Occipital lobe (tissue), 1 donor: ENCODE measurements at regions not wholly inside any gene's neighbourhood (a gene's known extent, or its start where the extent isn't known, plus 50 kb on each side); places are given as distances from the start of the nearest gene placed in this dataset.

ENCODE experiments used
- DNase-seq: peaks from one replicate; lab custom pipeline; 2025; lab: John Stamatoyannopoulos, UW

GRCh38 chr4:156177941-156178340, 224.3 kb upstream of the CTSO start:
- DNase-seq = no peak

GRCh38 chr4:156176896-156177295, 223.2 kb upstream of the CTSO start:
- no peak for DNase-seq

GRCh38 chr4:156173937-156174336, 220.3 kb upstream of the CTSO start:
- DNase-seq = no peak

- DNase-seq = no peak
Observed at GRCh38 chr4:156173486-156173885, 219.8 kb upstream of the CTSO start.

GRCh38 chr4:156169861-156170260, 216.2 kb upstream of the CTSO start:
- no peak for DNase-seq

- DNase-seq = peak; percentile 39
Observed at GRCh38 chr4:156169011-156169410, 215.3 kb upstream of the CTSO start.

- no peak for DNase-seq
Observed at GRCh38 chr4:156168288-156168687, 214.6 kb upstream of the CTSO start.

GRCh38 chr4:156158747-156159146, 205.1 kb upstream of the CTSO start:
- no peak for DNase-seq

GRCh38 chr4:156154978-156155377, 201.3 kb upstream of the CTSO start:
- DNase-seq = no peak

GRCh38 chr4:156146571-156146970, 192.9 kb upstream of the CTSO start:
- no peak for DNase-seq

- DNase-seq = no peak
Observed at GRCh38 chr4:156144961-156145360, 191.3 kb upstream of the CTSO start.

GRCh38 chr4:156138781-156139280, 185.2 kb upstream of the CTSO start:
- DNase-seq = no peak

GRCh38 chr4:156137679-156138473, 184.2 kb upstream of the CTSO start:
- DNase-seq = peak; percentile 33

GRCh38 chr4:156132196-156132595, 178.5 kb upstream of the CTSO start:
- no peak for DNase-seq

GRCh38 chr4:156128616-156129015, 174.9 kb upstream of the CTSO start:
- DNase-seq = no peak

- DNase-seq = no peak
Observed at GRCh38 chr4:156118507-156119220, 165.0 kb upstream of the CTSO start.

GRCh38 chr4:156117743-156118142, 164.1 kb upstream of the CTSO start:
- DNase-seq = no peak

- no peak for DNase-seq
Observed at GRCh38 chr4:156116991-156117390, 163.3 kb upstream of the CTSO start.

GRCh38 chr4:156113138-156113765, 159.6 kb upstream of the CTSO start:
- no peak for DNase-seq

- no peak for DNase-seq
Observed at GRCh38 chr4:156111686-156112085, 158.0 kb upstream of the CTSO start.

GRCh38 chr4:156109943-156110900, 156.6 kb upstream of the CTSO start:
- no peak for DNase-seq
